HG03060 (cell line): ENCODE measurements at regions not wholly inside any gene's neighbourhood (a gene's known extent, or its start where the extent isn't known, plus 50 kb on each side); places are given as distances from the start of the nearest gene placed in this dataset.

Experiments
- ATAC-seq: cut with Tn5 transposase; IDR thresholded peaks from one replicate; pipeline ENCODE4 v1.9.1; 2021; ENCODE audit warnings: low read depth, moderate number of reproducible peaks; ENCODE audit not compliant: unreplicated experiment

DNA sequence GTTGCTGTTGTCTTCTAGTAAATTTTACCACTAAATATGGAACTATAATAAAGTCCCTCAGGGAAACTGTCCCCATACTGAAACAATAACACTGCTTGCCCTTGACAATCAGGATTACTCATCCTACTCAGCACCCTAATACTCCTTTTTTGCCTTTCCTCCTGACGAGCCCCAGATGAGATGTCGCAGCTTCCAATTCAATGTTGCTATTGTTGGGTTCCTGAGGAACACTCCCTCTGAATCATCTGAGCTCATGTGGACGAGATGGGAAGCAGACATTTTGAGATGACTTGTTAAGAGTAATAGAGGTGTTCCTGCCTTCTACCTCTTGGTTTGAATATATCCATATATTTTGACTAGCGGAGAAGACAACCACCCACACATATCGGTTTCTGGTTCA, 187.8 kb upstream of the FAM98A start:
- no peak for ATAC-seq

DNA sequence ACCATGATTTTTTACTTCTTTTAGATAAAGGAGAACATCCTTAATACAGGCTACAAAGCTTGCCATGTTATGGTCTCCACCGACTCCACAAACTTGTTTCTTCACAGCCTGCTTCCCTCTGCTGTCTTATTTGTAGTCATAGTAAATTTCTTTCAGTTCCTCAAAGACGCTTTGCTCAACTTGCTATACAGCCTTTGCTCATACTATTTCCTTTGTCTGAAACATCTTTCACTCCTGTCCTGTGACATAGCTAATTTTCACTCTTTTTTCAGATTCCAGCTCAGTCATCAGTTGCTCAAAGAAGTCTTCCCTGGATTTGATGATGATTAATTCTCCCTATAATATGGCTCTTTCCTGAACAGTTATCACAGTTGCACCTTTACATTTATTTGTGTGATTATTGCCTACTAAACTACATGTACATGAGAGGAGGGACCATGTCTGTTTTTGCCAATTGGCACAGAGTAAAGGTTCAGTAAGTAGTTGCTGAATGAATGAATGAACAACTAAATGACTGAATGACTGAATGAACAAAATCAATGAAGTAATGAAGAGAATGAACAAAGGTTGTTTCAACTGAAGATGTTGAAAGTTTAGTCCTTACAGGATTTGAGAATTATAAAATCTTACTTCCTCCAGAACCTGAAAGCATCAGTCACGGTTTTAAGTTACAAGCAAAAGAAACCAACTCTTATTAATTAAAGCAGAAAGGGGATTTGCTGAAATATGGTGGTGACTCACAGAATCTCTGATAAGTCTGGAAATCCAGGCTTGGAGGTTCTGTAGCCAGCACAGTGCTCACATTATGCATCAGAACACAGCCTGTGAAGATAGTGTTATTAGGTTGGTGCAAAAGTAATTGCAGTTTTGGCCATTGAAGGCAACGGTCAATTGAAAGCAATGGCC, 186.4 kb upstream of the FAM98A start:
- peak; percentile 96 for ATAC-seq

DNA sequence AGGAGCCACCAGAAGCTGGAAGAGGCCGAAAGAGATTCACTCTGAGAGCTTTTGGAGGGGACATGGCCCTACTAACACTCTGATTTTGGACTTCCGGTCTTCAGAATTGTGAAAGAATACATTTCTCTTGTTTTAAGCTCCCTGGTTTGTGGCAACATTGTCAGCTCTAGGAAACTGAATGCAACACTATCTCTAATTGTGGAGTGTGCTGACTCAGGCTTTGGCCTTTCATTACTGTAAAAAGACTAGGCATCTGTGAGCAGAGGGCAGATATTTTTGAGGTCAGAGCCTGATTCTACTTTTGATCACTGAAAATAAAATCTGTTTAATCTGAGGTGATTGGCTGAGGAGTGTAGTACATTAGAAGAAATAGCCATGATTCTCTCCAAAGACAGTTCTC, 185.4 kb upstream of the FAM98A start:
- no peak for ATAC-seq

DNA sequence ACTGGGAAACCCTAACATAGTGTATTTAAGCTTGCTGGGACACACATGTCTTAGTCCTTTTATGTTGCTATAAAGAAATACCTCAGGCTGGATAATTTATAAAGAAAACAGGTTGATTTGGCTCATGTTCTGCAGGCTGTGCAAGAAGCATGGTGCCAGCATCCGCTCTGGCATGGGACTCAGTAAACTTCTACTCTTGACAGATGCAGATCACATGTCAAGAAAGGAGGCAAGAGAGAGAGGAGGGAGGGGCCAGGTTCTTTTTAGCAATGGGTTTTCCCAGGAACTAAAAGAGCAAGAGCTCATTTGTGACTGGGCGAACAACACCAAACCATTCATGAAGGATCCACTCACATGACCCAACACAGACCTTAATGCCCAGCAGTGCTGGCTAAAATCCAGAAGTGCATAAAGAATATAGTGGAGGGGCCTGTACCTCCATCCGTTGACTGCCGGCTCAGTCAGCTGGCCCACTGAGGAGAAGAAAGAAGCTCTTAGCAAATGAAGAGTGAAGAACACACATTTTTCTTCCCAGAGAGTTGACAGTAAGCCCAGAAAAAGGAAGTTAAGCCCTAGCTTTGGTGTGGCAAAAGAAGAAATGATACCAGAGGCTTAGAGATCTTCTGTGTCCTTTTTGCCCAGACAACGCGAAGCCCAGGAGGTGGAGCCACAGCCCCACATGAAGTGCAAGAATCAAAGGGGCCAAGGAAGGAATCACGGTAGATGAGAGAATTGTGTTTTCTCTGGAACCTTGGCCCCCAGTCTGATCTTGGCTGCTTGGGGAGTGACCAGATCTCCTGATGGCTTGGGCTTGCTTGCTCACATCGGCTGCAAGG, 183.5 kb upstream of the FAM98A start:
- ATAC-seq = no peak

DNA sequence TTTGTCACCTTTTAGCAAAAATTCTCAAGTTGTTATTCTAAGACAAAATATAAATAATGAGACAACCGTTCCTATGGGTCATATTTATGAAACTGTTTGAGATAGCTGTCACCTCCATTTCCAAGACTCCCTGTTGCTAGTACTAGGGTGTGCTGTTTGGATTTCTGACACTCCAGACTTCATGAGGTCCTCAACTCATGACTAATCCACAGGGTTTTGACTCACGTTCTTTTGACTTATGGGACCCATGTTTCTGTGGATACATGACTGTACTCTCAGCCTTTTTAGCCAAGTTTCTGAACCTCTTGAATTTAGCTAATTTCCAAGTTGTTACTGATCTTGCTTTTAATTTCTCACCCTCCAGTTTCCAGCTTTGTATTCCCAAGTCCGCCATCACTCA, 178.7 kb upstream of the FAM98A start:
- no peak for ATAC-seq

DNA sequence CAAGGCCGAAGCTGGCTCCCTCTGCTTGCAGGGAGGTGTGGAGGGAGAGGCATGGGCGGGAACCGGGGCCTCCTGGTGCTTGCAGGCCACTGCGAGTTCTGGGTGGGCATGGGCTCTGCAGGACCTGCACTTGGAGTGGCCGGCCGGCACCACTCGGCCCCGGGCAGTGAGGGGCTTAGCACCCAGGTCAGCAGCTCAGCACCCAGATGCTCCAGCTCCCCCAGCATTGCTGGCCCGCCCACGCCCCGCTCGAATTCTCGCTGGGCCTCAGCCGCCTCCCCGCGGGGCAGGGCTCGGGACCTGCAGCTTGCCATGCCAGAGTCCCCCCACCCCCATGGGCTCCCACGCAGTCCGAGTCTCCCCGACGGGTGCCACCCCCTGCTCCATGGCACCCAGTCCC, 176.2 kb upstream of the FAM98A start:
- no peak for ATAC-seq

DNA sequence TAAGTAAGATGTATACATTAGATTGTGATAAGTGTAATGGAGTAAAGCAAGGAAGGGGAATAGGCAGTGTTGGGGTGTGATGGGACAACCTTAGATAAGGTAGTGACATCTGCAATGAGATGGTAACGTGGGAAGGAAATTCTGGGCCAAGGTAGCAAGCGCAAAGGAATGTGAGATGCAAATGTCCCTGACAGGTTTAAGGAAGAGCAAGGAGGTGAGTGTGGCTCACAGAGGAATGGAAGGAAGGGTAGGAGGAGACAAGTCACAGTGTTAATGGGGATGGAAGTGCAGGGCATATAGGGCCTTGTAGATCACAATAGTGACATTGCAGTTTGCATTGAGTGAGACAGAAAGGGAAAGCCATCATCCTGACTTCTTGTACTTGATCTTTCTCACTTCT, 170.9 kb upstream of the FAM98A start:
- ATAC-seq = no peak

DNA sequence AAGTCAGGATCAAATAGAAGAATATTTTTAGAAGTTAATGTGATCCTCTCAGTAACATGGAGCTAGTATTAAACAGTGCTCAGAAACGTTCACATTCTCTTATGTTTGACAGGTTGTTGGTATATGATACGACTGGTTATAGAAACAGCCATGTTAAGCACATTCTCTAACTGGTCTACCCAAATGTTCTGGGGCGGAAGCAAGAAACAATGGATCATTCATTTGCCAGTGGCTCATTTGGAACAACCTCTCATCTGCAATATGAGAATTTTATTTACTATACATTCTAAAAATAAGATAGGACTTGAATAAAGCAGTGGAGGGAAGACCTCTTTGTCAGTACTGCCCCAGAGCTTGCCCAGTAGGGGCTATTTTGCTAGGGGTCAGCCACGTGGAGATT, 167.1 kb upstream of the FAM98A start:
- no peak for ATAC-seq

DNA sequence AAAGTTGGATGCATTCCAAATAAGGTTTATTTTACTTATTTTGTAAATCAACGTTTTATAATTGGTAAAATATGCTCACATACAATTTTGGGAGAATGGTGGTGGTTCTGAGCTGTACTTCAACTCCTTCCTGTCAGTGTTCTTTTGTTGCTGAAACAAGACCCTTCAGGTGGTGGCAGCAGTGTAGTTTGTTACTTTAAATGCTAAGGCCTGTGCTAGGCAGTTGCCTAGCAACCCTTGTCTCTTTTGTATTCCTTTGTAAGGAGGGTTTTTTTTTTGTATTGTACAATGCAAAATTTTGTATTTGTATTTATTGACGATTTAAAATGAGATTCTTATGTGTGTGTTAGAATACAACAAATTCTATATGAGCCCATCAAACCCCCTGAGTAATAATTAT, 166.0 kb upstream of the FAM98A start:
- ATAC-seq = no peak

DNA sequence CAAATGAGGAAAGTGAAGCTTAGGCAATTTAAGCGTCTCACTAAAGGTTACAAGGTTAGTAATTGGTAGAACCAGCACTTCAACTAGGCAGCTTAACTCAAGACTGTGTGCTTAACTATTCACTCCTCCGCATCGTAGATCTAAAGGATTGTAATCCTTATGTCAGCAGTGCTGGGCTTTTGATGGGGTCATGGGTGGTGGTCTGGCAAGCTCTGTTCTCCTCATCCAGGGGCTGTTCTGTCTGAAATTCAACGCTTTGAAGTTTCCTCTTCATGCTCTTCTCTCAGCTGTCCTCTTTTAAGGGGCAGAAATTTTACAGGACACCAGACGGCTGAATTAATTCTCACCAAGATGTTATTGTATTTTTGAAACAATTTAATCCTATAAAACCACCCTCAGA, 165.5 kb upstream of the FAM98A start:
- ATAC-seq = no peak

DNA sequence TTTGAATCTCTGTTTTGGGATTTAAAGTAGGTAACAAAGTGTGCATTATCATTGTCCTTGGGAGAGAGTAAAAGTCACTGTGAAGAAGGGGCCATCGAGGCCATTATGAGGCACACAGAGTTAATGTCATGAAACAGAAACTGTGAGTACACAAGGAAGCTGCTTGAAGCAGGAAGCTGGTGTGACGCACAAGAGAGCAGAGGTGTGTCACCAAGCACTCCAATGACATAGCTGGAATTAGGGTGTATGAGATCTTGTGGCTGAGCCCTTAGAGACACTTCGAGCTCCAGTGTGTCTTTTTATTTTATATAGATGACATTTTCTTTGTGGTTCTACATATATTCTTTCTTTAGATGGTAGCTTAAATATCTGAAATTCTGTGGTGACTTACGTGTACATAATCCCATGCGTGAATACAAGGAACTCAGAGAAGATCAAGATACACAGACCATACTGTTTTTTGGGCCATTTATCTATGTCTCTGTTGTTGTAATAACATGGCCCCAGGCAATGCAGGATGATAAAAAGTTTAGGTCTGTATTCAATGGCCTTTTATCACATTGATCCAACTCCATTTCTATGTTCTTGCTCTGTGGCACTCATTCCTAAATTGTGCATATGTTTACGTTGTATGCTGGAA, 164.7 kb upstream of the FAM98A start:
- no peak for ATAC-seq

DNA sequence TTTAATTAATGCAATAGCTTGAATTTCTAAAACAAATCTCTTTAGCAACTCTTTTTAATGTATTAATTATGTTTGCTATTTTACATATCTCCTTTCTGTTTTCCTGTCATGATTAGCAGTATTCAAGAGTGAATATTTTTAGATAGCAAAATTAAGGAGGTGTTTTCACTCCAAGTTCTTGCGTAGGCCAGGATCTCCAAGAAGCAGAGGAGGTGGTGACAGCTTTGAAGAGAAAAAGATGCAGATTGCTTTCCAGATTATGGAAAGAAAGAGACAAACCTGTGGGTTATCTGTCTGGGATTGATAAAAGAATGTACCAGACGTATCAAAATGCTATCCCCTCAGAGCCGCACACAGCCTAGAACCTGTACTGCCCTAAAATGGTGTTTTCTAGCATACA, 163.5 kb upstream of the FAM98A start:
- ATAC-seq = no peak

DNA sequence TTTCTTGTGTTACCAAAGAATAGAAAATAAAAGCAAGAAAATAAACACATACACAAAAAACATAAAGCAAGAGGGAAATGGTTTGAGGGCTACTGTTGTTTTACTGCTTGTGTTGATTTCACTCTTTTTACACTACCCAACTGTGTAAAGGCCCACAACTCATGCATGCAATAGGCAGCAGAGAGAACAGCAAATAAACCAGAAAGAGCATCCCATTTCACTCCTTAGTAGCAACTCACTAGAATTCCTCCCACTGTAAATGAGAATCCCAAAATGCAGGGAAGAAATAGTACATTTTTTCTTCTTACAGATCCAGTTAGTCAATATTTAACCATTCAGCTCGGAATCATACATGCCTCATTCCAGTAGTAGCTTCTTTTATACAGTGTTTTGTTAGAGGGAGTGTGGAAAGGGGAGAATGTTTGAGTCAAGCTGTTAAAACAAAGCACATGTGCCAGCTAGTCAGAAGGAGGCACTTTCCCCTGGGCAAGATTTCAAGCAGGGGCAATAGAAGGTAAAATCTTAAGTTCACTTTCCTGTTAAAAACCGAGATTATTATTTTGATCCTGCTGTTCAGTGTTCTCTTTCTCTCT, 147.2 kb upstream of the FAM98A start:
- ATAC-seq = no peak

DNA sequence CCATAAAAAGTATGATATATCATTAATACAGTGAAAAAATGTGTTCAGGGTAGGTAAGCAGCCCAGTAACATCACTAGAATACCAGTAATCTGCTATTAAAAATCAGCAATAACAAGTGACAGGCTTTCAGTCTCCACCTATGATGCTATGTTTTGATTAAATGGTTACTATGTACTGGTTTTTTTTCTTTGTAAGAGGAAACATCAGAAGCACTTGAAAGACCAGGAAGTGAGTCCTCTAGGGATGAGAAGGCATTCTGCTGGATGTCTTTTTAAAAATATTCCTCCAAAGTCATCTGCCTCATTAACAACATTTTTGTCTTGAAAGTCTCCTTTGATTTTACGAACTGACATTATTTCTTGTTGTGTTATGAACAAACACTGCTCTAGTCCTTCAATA, 136.0 kb upstream of the FAM98A start:
- ATAC-seq = no peak

DNA sequence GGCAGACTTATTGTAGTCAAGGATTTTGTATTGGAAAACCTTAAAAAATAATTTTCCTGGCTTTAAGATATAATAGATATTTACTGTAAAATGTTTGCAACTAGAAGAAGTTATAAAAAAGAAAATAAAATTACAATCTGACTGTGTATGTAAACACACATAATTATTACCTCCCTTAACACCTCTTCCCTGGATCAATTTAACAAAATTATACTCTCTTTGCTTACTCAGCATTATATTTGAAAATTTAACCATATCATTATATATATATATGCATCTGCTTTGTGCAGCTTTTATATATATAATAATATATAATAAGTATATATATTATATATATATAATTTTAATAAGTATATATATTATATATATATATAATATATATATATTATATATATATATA, 131.7 kb upstream of the FAM98A start:
- no peak for ATAC-seq

DNA sequence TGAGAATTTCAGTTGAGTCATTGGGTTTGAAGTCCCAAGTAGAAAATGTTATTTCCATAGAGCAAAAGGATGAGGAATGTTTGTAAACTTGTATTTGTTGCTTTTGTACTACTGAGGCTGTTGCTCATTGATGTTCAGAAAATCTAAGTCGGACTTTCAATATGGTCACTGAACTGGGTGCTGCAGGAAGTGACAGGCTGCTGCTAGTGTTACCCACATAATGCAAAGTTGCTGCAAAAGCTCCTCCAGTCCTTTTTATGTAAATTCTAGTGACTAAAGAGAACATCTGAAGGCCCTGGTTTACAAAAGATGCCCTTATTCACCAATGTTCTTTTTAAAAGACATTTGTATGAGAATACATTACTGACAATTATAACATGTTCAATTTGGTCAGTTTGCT, 131.1 kb upstream of the FAM98A start:
- ATAC-seq = no peak

DNA sequence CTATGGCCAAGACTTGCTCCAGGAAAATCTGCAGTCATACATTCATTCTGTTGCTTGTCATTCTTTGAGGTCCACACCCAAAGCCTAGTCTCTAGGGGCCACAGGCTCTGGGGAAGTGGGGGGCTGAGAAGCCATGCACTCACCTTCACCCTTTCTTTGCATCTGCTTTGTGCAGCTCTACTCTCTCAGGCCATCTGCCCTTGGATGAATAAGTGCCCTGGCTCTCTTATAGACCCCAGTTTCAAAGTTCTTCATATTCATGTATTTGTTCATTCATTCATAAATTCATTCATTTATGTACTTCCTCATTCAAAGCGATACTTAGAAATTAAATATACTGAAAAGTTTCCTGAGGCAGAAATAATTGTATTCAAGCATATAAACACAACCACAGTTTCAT, 130.3 kb upstream of the FAM98A start:
- ATAC-seq = no peak

DNA sequence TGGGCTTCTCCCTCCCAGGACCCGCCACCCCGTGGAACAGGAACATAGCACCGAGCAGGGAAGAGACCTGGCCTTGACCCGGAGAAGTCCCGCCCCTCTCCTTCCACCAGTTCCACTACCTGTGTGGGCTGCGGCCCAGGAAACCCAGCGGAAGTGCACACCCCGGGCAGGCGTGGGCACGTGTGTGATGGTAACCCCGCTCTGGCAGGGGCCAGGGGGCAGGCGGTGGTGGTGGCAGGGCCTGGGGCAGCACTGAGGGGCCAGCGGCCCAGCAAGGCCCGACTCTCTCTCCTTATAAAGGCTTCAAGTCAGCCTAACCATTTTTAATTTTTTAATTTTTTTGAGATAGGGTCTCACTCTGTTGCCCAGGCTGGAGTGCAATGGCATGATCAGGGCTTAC, 129.0 kb upstream of the FAM98A start:
- ATAC-seq = no peak

DNA sequence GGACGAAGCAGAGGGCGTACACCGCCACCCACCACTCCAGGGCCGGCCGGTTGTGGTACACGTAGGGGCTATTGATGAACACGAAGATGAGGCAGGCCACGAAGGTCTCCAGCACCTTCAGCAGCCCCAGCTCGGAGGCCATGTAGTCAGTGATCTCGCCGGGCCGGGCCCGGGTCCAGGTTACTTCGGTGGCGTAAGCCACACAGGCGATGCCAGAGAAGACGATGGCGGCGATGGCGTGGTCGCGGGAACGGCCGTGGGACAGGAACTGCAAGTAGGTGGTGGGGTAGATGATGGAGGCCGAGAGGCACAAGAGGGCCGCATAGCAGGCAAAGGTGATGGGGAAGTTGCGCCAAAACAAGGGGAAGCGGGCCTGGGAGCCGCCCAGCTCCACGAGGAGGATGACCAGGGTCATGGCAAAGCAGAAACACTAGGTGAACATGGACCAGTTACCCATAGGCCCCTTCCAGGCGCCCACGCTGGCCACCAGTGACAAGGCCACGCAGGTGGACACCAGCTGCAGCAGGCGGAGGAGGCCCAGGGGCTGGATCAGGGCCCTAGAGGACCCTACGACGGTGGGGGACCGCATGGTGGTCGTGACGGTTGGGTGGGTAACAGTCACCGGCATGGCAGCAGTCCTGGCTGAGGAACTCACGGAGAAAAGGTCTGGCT, 128.4 kb upstream of the FAM98A start:
- ATAC-seq = no peak

DNA sequence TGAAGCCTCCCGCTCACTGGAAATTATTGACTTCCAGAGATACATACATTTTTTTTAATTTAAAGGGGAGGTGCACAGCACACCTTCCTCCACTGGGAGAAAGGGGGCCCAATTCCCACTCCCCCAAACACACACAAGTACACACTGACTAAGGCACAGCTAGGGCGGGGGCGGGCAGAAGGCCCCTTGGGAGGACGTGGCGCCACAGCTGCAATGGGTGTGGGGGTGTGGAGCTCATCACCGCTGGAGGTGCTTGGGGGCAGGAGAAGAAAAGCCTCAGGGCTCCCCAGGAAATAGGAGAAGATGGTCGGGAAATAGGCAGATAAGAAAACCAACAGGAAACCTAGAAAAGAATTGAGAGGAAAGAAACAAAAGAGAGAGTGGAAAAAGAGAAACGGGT, 127.3 kb upstream of the FAM98A start:
- no peak for ATAC-seq
